GM12878 (cell line): ENCODE measurements at regions not wholly inside any gene's neighbourhood (a gene's known extent, or its start where the extent isn't known, plus 50 kb on each side); places are given as distances from the start of the nearest gene placed in this dataset.

Source experiments
- ATAC-seq: fragments of 200-7000 bp; cut with Tn5 transposase; 3 replicates; pipeline ENCODE4 v1.9.1; 2020; ENCODE audit warnings: mild to moderate bottlenecking, moderate library complexity
- BruUV-seq: library from RNA; stranded (reverse); fragments of 400-500 nt; replicated peaks from 2 replicates; lab custom pipeline; 2021; lab: Mats Ljungman, UMichigan
- CTCF ChIA-PET: fragments of 300-600 bp; sonication (Branson Sonifier 250); formaldehyde crosslinking; extraction: SDS; loops from one replicate; lab custom pipeline; 2021; ENCODE audit warnings: inconsistent platforms; lab: Yijun Ruan, JAX
- POLR2A ChIA-PET: fragments of 350-600 bp; formaldehyde crosslinking; extraction: SDS; loops from one replicate; lab custom pipeline; 2021; ENCODE audit warnings: inconsistent platforms; lab: Charles Lee
- RAD21 ChIA-PET: fragments of 300-600 bp; sonication (Branson Sonifier 250); formaldehyde crosslinking; loops from one replicate; lab custom pipeline; 2023; ENCODE audit warnings: antibody characterized with exemption; ENCODE audit not compliant: unreplicated experiment; lab: Charles Lee
- SMC1A ChIA-PET: fragments of 300-600 bp; sonication (Branson Sonifier 250); formaldehyde crosslinking; loops from one replicate; lab custom pipeline; 2023; ENCODE audit not compliant: unreplicated experiment, uncharacterized antibody; lab: Charles Lee
- DNase-seq: peaks from one replicate; pipeline ENCODE4 v3.0.0-alpha.2; 2011; ENCODE audit warnings: low read depth, low spot score
- FAIRE-seq: peaks from 3 replicates; lab custom pipeline; 2011; peaks lifted over from hg19 to GRCh38; lab: Jason Lieb, UNC
- H2AFZ ChIP-seq: 2 replicates; pipeline ENCODE4 v1.6.0; 2011; ENCODE audit warnings: low read depth, low read length, control low read depth; ENCODE audit not compliant: control insufficient read depth
- H3K27ac ChIP-seq: 2 replicates; pipeline ENCODE4 v1.5.1; 2011; ENCODE audit warnings: control low read depth; ENCODE audit not compliant: control insufficient read depth, insufficient read depth
- H3K27me3 ChIP-seq, 2 experiments: replicated peaks in 1 of 2; 2 replicates each; pipeline versions ENCODE4 v1.6.0 to v1.6.1; 2011; ENCODE audit warnings: low read length in 1 of 2; ENCODE audit not compliant: control insufficient read depth in 2 of 2, insufficient read depth in 2 of 2
- H3K36me3 ChIP-seq, 2 experiments: 2 replicates each; pipeline ENCODE4 v1.5.1; 2011; ENCODE audit warnings: low read length in 1 of 2; ENCODE audit not compliant: control insufficient read depth in 2 of 2, insufficient read depth in 2 of 2
- H3K4me1 ChIP-seq: 2 replicates; pipeline ENCODE4 v1.6.1; 2011; ENCODE audit warnings: mild to moderate bottlenecking, low read length, moderate library complexity, mixed read lengths; ENCODE audit not compliant: control insufficient read depth, insufficient read depth
- H3K4me2 ChIP-seq: 2 replicates; pipeline ENCODE4 v1.6.0; 2011; ENCODE audit warnings: control low read depth; ENCODE audit not compliant: control insufficient read depth, insufficient read depth
- H3K4me3 ChIP-seq: fragments of 200-600 bp; sonication (generic); 2 replicates; pipeline ENCODE4 v1.5.1; 2016
- H3K79me2 ChIP-seq: 2 replicates; pipeline ENCODE4 v1.6.0; 2011; ENCODE audit warnings: low read length; ENCODE audit not compliant: control insufficient read depth, insufficient read depth
- H3K9ac ChIP-seq: 2 replicates; pipeline ENCODE4 v1.8.0; 2011; ENCODE audit warnings: low read length, control low read depth, mixed read lengths; ENCODE audit not compliant: control insufficient read depth, insufficient read depth
- H3K9me3 ChIP-seq: replicated peaks from 3 replicates; pipeline ENCODE4 v1.5.1; 2011; ENCODE audit warnings: mild to moderate bottlenecking, low read length; ENCODE audit not compliant: control insufficient read depth, insufficient read depth
- H4K20me1 ChIP-seq: 2 replicates; pipeline ENCODE4 v1.6.0; 2011; ENCODE audit not compliant: control insufficient read depth, insufficient read depth
- HCFC1 ChIP-seq: fragments of 150-350 bp; IDR thresholded peaks from 2 replicates; pipeline ENCODE4 v1.6.1; 2014; ENCODE audit warnings: low read length
- JUNB ChIP-seq: IDR thresholded peaks from 2 replicates; pipeline ENCODE4 v1.6.1; 2016; ENCODE audit warnings: antibody characterized with exemption, mild to moderate bottlenecking
- KDM1A ChIP-seq: fragments of 200-600 bp; sonication (generic); IDR thresholded peaks from 2 replicates; pipeline ENCODE4 v1.6.1; 2016; ENCODE audit warnings: borderline replicate concordance
- MTA2 ChIP-seq: fragments of 450-650 bp; IDR thresholded peaks from 2 replicates; pipeline ENCODE4 v1.6.1; 2016; ENCODE audit warnings: low read depth, mild to moderate bottlenecking, moderate library complexity
- MYC ChIP-seq: IDR thresholded peaks from 2 replicates; pipeline ENCODE4 v1.6.1; 2011; ENCODE audit warnings: mild to moderate bottlenecking, low read length, moderate library complexity, inconsistent platforms; ENCODE audit not compliant: insufficient read depth, insufficient replicate concordance, insufficient read length, severe bottlenecking
- PAX8 ChIP-seq: fragments of 450-650 bp; IDR thresholded peaks from 2 replicates; pipeline ENCODE4 v1.6.1; 2017; ENCODE audit warnings: mild to moderate bottlenecking, moderate library complexity
- PML ChIP-seq: IDR thresholded peaks from 2 replicates; pipeline ENCODE4 v1.6.1; 2012; ENCODE audit warnings: low read length, inconsistent platforms
- POLR2AphosphoS2 ChIP-seq: IDR thresholded peaks from 2 replicates; pipeline ENCODE4 v1.6.1; 2011; ENCODE audit warnings: low read depth, mild to moderate bottlenecking, low read length, improper control_type of control experiment, moderate library complexity
- SIN3A ChIP-seq: IDR thresholded peaks from 2 replicates; pipeline ENCODE4 v1.6.1; 2012; ENCODE audit warnings: low read depth, low read length, improper control_type of control experiment
- SMAD1 ChIP-seq: fragments of 450-650 bp; IDR thresholded peaks from 2 replicates; pipeline ENCODE4 v1.6.1; 2018; ENCODE audit warnings: mild to moderate bottlenecking, low read depth; ENCODE audit not compliant: partially characterized antibody
- SREBF1 ChIP-seq: IDR thresholded peaks from 2 replicates; pipeline ENCODE4 v1.6.1; 2012; ENCODE audit warnings: mild to moderate bottlenecking, low read length
- ZBED1 ChIP-seq: IDR thresholded peaks from 2 replicates; pipeline ENCODE4 v1.6.1; 2016; ENCODE audit warnings: borderline replicate concordance
- ZNF207 ChIP-seq: fragments of 450-650 bp; IDR thresholded peaks from 2 replicates; pipeline ENCODE4 v1.6.1; 2014; ENCODE audit warnings: antibody characterized with exemption, mild to moderate bottlenecking, borderline replicate concordance
- ZZZ3 ChIP-seq: IDR thresholded peaks from 2 replicates; pipeline ENCODE4 v1.6.1; 2011; ENCODE audit warnings: low read depth; ENCODE audit not compliant: control insufficient read depth, insufficient read length
- WGBS: methylation state at CpG from one replicate; pipeline ENCODE4 v1.1.6; 2016; ENCODE audit warnings: low lambda C conversion rate; ENCODE audit not compliant: insufficient replicate concordance, insufficient coverage; ENCODE audit errors: missing lambda C conversion rate; 5-methylcytosine and 5-hydroxymethylcytosine counted together
- in situ Hi-C: fragments of 300-500 bp; cut with MboI; formaldehyde crosslinking; loops from 9 replicates; pipeline ENCODE4 v1.14.3; 2018; ENCODE audit warnings: mixed read lengths
- intact Hi-C: fragments of 100-400 bp; cut with micrococcal nuclease; formaldehyde crosslinking; loops from one replicate; pipeline ENCODE4 v1.14.2; 2022; ENCODE audit not compliant: unreplicated experiment
- TF ChIP-seq, protein P1 (sequence below): fragments of 450-650 bp; formaldehyde crosslinking; IDR thresholded peaks from 2 replicates; pipeline ENCODE4 v1.5.0; 2022; ENCODE audit warnings: mild to moderate bottlenecking, missing genetic modification characterization
- TF ChIP-seq, protein P2 (sequence below): IDR thresholded peaks from 2 replicates; pipeline ENCODE4 v1.6.1; 2011; ENCODE audit warnings: low read depth, mild to moderate bottlenecking, low read length, moderate library complexity, borderline replicate concordance; ENCODE audit errors: extremely low read depth
- TF ChIP-seq, protein P3 (sequence below): fragments of 450-650 bp; IDR thresholded peaks from 2 replicates; pipeline ENCODE4 v1.6.1; 2018; ENCODE audit warnings: borderline replicate concordance, mild to moderate bottlenecking; ENCODE audit not compliant: partially characterized antibody
- TF ChIP-seq, protein P4 (sequence below): fragments of 450-650 bp; IDR thresholded peaks from 2 replicates; pipeline ENCODE4 v1.6.1; 2018; ENCODE audit warnings: mild to moderate bottlenecking, low read depth, moderate library complexity; ENCODE audit not compliant: partially characterized antibody

DNA sequence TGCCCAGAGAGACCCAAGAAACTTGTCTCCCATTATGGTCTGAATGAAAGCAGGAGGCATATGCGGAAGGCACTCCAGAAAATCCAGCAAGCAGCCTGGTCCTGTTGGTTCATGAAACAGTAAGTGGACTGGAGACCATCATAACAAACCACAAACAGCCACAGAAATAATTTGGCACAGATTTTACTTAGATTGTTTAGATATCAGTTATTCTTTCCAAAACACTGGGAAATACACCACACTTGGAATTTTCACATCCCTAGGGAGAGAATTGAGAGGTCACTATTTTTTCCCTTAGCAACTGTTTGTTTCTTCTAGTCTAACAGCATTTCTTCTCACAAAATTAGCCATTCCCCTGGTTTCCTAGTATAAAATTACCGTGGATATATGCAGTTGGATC is 300.8 kb downstream of the OSTF1 start:
- Histone ChIP-seq H2AFZ (no peak overlapping the region), H4K20me1 (no peaks in the 10 kb centered on the region), H3K4me2 (no peak overlapping the region), H3K36me3 (no peaks in the 10 kb centered on the region), H3K9me3 (no peaks in the 10 kb centered on the region), H3K27ac (no peak overlapping the region), H3K4me1 (no peaks in the 10 kb centered on the region), H3K27me3 (no peaks in the 10 kb centered on the region), H3K79me2 (no peaks in the 10 kb centered on the region), H3K9ac (no peak overlapping the region), H3K4me3 (no peak overlapping the region)
- DNase-seq (no peak), ATAC-seq (no peak), FAIRE-seq (no peak)
- ChIA-PET SMC1A (no interaction called here), CTCF (no interaction called here), RAD21 (no interaction called here), POLR2A (no interaction called here)
- in situ Hi-C loops: no loop called here
- WGBS: 0% methylated on average over 2 of the region's 2 CpGs
- no TSS peak for BruUV-seq
- intact Hi-C loops: no loop called here
- TF ChIP-seq PAX8: no peak
- TF ChIP-seq, protein P1, sequence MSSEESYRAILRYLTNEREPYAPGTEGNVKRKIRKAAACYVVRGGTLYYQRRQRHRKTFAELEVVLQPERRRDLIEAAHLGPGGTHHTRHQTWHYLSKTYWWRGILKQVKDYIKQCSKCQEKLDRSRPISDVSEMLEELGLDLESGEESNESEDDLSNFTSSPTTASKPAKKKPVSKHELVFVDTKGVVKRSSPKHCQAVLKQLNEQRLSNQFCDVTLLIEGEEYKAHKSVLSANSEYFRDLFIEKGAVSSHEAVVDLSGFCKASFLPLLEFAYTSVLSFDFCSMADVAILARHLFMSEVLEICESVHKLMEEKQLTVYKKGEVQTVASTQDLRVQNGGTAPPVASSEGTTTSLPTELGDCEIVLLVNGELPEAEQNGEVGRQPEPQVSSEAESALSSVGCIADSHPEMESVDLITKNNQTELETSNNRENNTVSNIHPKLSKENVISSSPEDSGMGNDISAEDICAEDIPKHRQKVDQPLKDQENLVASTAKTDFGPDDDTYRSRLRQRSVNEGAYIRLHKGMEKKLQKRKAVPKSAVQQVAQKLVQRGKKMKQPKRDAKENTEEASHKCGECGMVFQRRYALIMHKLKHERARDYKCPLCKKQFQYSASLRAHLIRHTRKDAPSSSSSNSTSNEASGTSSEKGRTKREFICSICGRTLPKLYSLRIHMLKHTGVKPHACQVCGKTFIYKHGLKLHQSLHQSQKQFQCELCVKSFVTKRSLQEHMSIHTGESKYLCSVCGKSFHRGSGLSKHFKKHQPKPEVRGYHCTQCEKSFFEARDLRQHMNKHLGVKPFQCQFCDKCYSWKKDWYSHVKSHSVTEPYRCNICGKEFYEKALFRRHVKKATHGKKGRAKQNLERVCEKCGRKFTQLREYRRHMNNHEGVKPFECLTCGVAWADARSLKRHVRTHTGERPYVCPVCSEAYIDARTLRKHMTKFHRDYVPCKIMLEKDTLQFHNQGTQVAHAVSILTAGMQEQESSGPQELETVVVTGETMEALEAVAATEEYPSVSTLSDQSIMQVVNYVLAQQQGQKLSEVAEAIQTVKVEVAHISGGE (CRISPR knock-in tag): no peak
- TF ChIP-seq, protein P2, sequence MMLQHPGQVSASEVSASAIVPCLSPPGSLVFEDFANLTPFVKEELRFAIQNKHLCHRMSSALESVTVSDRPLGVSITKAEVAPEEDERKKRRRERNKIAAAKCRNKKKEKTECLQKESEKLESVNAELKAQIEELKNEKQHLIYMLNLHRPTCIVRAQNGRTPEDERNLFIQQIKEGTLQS: no peak
- TF ChIP-seq HCFC1: no peak
- TF ChIP-seq JUNB: no peak
- no peak for TF ChIP-seq ZZZ3
- TF ChIP-seq MYC: no peak
- no peak for TF ChIP-seq SMAD1
- TF ChIP-seq MTA2: no peak
- TF ChIP-seq, protein P3, sequence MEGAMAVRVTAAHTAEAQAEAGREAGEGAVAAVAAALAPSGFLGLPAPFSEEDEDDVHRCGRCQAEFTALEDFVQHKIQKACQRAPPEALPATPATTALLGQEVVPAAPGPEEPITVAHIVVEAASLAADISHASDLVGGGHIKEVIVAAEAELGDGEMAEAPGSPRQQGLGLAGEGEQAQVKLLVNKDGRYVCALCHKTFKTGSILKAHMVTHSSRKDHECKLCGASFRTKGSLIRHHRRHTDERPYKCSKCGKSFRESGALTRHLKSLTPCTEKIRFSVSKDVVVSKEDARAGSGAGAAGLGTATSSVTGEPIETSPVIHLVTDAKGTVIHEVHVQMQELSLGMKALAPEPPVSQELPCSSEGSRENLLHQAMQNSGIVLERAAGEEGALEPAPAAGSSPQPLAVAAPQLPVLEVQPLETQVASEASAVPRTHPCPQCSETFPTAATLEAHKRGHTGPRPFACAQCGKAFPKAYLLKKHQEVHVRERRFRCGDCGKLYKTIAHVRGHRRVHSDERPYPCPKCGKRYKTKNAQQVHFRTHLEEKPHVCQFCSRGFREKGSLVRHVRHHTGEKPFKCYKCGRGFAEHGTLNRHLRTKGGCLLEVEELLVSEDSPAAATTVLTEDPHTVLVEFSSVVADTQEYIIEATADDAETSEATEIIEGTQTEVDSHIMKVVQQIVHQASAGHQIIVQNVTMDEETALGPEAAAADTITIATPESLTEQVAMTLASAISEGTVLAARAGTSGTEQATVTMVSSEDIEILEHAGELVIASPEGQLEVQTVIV: no peak
- TF ChIP-seq, protein P4, sequence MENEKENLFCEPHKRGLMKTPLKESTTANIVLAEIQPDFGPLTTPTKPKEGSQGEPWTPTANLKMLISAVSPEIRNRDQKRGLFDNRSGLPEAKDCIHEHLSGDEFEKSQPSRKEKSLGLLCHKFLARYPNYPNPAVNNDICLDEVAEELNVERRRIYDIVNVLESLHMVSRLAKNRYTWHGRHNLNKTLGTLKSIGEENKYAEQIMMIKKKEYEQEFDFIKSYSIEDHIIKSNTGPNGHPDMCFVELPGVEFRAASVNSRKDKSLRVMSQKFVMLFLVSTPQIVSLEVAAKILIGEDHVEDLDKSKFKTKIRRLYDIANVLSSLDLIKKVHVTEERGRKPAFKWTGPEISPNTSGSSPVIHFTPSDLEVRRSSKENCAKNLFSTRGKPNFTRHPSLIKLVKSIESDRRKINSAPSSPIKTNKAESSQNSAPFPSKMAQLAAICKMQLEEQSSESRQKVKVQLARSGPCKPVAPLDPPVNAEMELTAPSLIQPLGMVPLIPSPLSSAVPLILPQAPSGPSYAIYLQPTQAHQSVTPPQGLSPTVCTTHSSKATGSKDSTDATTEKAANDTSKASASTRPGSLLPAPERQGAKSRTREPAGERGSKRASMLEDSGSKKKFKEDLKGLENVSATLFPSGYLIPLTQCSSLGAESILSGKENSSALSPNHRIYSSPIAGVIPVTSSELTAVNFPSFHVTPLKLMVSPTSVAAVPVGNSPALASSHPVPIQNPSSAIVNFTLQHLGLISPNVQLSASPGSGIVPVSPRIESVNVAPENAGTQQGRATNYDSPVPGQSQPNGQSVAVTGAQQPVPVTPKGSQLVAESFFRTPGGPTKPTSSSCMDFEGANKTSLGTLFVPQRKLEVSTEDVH: no peak
- TF ChIP-seq ZNF207: no peak
- TF ChIP-seq SIN3A: no peak
- TF ChIP-seq ZBED1: no peak
- no peak for TF ChIP-seq SREBF1
- TF ChIP-seq KDM1A: no peak
- no peak for TF ChIP-seq POLR2AphosphoS2
- TF ChIP-seq PML: no peak
